ENCODE measurements at regions not wholly inside any gene's neighbourhood (a gene's known extent, or its start where the extent isn't known, plus 50 kb on each side); places are given as distances from the start of the nearest gene placed in this dataset.

GRCh38 chr11:134992981-134993380 lies 580.9 kb upstream of the B3GAT1 start:
- TF ChIP-seq CTCF (IDR thresholded peaks at IDR 0.05) (no peak), POLR2A (IDR thresholded peaks at IDR 0.05) (no peak)

All from thyroid gland (tissue), 4 donors.